NOMO-1 treated with DMSO at 0.1 percent for 48 hours (cell line): ENCODE measurements at regions not wholly inside any gene's neighbourhood (a gene's known extent, or its start where the extent isn't known, plus 50 kb on each side); places are given as distances from the start of the nearest gene placed in this dataset.

Source experiments
- DNase-seq: peaks from one replicate; lab custom pipeline; 2025; ENCODE audit not compliant: unreplicated experiment; lab: John Stamatoyannopoulos, UW

GRCh38 chr6:139925894-139926641, 551.6 kb upstream of the CITED2 start:
- no peak for DNase-seq

GRCh38 chr6:139923964-139924475, 549.6 kb upstream of the CITED2 start:
- DNase-seq: no peak

- DNase-seq: no peak
Observed at GRCh38 chr6:139922236-139922635, 547.8 kb upstream of the CITED2 start.

GRCh38 chr6:139920776-139921100, 546.3 kb upstream of the CITED2 start:
- DNase-seq: no peak

GRCh38 chr6:139920027-139920775, 545.8 kb upstream of the CITED2 start:
- peak; percentile 70 for DNase-seq

- DNase-seq: peak; percentile 82
Observed at GRCh38 chr6:139919107-139920026, 544.9 kb upstream of the CITED2 start.

GRCh38 chr6:139917951-139918630, 543.6 kb upstream of the CITED2 start:
- DNase-seq: no peak

- no peak for DNase-seq
Observed at GRCh38 chr6:139914910-139915309, 540.5 kb upstream of the CITED2 start.

- DNase-seq: no peak
Observed at GRCh38 chr6:139912735-139913400, 538.4 kb upstream of the CITED2 start.

GRCh38 chr6:139909992-139910391, 535.5 kb upstream of the CITED2 start:
- no peak for DNase-seq

- DNase-seq: no peak
Observed at GRCh38 chr6:139905404-139906052, 531.1 kb upstream of the CITED2 start.

- no peak for DNase-seq
Observed at GRCh38 chr6:139904568-139904967, 530.1 kb upstream of the CITED2 start.

- peak; percentile 66 for DNase-seq
Observed at GRCh38 chr6:139904158-139904533, 529.7 kb upstream of the CITED2 start.

GRCh38 chr6:139903411-139904157, 529.1 kb upstream of the CITED2 start:
- DNase-seq: peak; percentile 97

GRCh38 chr6:139895205-139895793, 520.9 kb upstream of the CITED2 start:
- DNase-seq: no peak

GRCh38 chr6:139894271-139894670, 519.8 kb upstream of the CITED2 start:
- no peak for DNase-seq

GRCh38 chr6:139891471-139891870, 517.0 kb upstream of the CITED2 start:
- no peak for DNase-seq

- DNase-seq: no peak
Observed at GRCh38 chr6:139888681-139889122, 514.3 kb upstream of the CITED2 start.

GRCh38 chr6:139887275-139887674, 512.8 kb upstream of the CITED2 start:
- DNase-seq: no peak
